ENCODE measurements at regions not wholly inside any gene's neighbourhood (a gene's known extent, or its start where the extent isn't known, plus 50 kb on each side); places are given as distances from the start of the nearest gene placed in this dataset.

DNA sequence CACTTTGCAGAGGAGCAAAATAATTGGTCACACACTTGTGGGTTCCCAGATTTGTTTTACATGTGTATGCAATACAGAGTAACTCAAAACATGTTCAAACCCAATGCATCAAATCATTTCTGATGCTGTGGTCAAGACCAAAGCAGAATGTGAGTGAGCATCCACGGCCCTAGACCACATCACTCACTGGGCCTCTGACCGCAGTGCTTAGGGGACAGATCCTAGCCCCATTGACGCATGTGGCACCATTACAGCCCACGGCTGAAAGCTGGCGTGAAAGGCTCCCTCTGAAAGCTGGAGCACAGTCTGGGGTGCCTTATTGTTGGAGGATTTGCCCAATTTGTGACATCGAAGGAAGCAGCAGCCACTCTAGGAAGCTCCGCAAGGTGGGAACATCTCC lies 498.8 kb upstream of the TCF4 start:
- TF ChIP-seq FOSL1 (tag; conservative IDR thresholded peaks at IDR 0.05) (no peak), YY1 (IDR thresholded peaks at IDR 0.05; ENCODE audit: borderline replicate concordance in 1 of 3, control insufficient read depth in 1 of 3, extremely low read depth in 1 of 3, insufficient read depth in 3 of 3, insufficient read length in 1 of 3, insufficient replicate concordance in 2 of 3, low read depth in 1 of 3, low read length in 2 of 3) (no peak), HNRNPH1 (optimal IDR thresholded peaks at IDR 0.05; ENCODE audit: low read depth, low read length) (no peak), POLR2A (conservative IDR thresholded peaks at IDR 0.05) (no peak), RFX5 (IDR thresholded peaks at IDR 0.05; ENCODE audit: low read depth, low read length) (no peak), CBFB (CRISPR knock-in tag; IDR thresholded peaks at IDR 0.05) (no peak), TBL1XR1 (IDR thresholded peaks at IDR 0.05; ENCODE audit: low read length in 2 of 2) (no peak), ZNF354B (CRISPR knock-in tag; IDR thresholded peaks at IDR 0.05) (no peak), HCFC1 (IDR thresholded peaks at IDR 0.05; ENCODE audit: low read depth, low read length) (no peak), ZNF695 (CRISPR knock-in tag; IDR thresholded peaks at IDR 0.05) (no peak), CBFA2T3 (IDR thresholded peaks at IDR 0.05) (no peak), CTCF (IDR thresholded peaks at IDR 0.05 in 2 of 3, conservative IDR thresholded peaks at IDR 0.05 in 1 of 3; ENCODE audit: insufficient read depth in 2 of 3, low read depth in 1 of 3, low read length in 3 of 3) (no peak)
- TF ChIP-seq, protein P1, sequence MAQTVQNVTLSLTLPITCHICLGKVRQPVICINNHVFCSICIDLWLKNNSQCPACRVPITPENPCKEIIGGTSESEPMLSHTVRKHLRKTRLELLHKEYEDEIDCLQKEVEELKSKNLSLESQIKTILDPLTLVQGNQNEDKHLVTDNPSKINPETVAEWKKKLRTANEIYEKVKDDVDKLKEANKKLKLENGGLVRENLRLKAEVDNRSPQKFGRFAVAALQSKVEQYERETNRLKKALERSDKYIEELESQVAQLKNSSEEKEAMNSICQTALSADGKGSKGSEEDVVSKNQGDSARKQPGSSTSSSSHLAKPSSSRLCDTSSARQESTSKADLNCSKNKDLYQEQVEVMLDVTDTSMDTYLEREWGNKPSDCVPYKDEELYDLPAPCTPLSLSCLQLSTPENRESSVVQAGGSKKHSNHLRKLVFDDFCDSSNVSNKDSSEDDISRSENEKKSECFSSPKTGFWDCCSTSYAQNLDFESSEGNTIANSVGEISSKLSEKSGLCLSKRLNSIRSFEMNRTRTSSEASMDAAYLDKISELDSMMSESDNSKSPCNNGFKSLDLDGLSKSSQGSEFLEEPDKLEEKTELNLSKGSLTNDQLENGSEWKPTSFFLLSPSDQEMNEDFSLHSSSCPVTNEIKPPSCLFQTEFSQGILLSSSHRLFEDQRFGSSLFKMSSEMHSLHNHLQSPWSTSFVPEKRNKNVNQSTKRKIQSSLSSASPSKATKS (CRISPR knock-in tag; IDR thresholded peaks at IDR 0.05): no peak
- TF ChIP-seq, protein P2, sequence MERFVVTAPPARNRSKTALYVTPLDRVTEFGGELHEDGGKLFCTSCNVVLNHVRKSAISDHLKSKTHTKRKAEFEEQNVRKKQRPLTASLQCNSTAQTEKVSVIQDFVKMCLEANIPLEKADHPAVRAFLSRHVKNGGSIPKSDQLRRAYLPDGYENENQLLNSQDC (CRISPR knock-in tag; IDR thresholded peaks at IDR 0.05): no peak
